ENCODE measurements at regions not wholly inside any gene's neighbourhood (a gene's known extent, or its start where the extent isn't known, plus 50 kb on each side); places are given as distances from the start of the nearest gene placed in this dataset.
"Not testable (repeated sequence)": the region's sequence is repeated elsewhere in the genome, so short reads cannot be mapped to it uniquely, and the experiment has no call there.

- H3K36me3 ChIP-seq, result no peaks in the 10 kb centered on the region
- no peak for TF ChIP-seq CTCF (IDR thresholded peaks at IDR 0.05)
- no peak for TF ChIP-seq POLR2A (IDR thresholded peaks at IDR 0.05)
Measured at GRCh38 chr13:21911646-21912298, 240.9 kb downstream of the FGF9 start.

GRCh38 chr13:21913010-21913409, 242.1 kb downstream of the FGF9 start:
- no peaks in the 10 kb centered on the region for H3K9me3 ChIP-seq
- H3K36me3 ChIP-seq, result no peaks in the 10 kb centered on the region
- H3K4me3 ChIP-seq, result no peak overlapping the region
- no peaks in the 10 kb centered on the region for H3K27me3 ChIP-seq
- H3K27ac ChIP-seq, result no peak overlapping the region
- no peak for DNase-seq
- no peaks in the 10 kb centered on the region for H3K4me1 ChIP-seq
- TF ChIP-seq POLR2A (IDR thresholded peaks at IDR 0.05) (no peak), CTCF (IDR thresholded peaks at IDR 0.05) (peak in 3 of 6 experiments; percentile 18 to 24 (median 21))

More at GRCh38 chr13:21911646-21912298, 240.9 kb downstream of the FGF9 start:
- Histone ChIP-seq H3K4me3 (no peak overlapping the region), H3K27me3 (no peaks in the 10 kb centered on the region), H3K27ac (no peak overlapping the region), H3K9me3 (no peaks in the 10 kb centered on the region), H3K4me1 (no peaks in the 10 kb centered on the region)
- no peak for DNase-seq

DNA sequence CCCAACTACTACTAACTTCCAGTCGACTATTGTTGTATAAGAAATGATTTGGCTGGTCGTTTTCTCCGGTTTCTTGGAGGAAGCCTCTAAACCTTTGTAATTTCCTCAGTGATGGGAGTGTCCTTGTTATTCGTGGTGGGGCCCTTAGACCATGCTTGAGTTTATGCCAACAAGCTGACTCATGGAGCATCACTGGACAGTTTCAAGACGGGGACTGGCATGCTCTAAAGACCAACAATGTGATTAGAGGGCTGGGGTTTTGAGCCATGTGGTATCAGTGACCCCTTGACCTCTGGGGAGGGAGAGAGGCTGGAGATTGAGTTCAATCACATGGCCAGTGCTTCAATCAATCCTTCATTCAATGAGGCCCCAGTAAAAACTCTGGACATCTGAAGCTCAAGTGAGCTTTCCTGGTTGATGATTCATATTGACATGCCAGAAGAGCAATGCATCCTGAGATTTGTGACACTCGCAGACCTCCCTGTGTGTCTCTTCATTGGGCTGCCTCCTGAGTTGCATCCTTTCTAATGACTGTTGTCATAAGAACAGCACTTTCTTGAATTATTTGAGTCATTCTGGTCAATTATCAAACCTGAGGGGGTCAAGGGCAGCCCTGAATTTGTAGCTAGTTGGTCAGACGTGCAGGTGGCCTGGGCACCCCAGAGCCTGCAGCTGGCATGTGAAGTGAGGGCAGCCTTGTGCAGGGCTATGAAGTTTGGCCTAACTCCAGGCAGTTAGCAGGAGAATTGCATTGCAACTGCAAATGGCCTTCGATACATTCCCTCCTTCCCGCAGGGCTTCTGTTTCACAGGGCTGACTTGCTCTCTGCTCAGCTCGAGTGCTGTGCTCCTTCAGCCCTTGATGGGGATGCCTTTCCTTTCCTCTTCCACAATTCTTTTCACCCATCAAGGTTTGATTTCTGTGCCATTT, 246.5 kb downstream of the FGF9 start:
- no peak for TF ChIP-seq CTCF (IDR thresholded peaks at IDR 0.05)
- TF ChIP-seq POLR2A (IDR thresholded peaks at IDR 0.05), result no peak
- Histone ChIP-seq H3K4me1 (no peaks in the 10 kb centered on the region), H3K36me3 (no peaks in the 10 kb centered on the region), H3K27ac (no peak overlapping the region), H3K27me3 (no peaks in the 10 kb centered on the region), H3K4me3 (no peak overlapping the region), H3K9me3 (no peaks in the 10 kb centered on the region)
- DNase-seq, result no peak

DNA sequence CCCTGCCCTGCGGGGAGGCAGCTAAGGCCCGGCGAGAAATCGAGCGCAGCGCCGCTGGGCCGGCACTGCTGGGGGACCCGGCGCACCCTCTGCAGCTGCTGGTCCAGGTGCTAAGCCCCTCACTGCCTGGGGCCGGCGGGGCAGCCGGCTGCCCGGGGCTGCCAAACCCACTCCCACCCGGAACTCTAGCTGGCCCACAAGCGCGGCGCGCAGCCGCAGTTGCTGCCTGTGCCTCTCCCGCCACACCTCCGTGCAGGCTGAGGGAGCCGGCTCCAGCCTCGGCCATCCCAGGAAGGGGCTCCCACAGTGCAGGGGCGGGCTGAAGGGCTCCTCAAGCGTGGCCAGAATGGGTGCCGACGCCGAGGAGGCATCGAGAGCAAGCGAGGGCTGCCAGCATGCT, 249.9 kb downstream of the FGF9 start:
- not testable (repeated sequence) for H3K36me3 ChIP-seq, H3K4me1 ChIP-seq, H3K27ac ChIP-seq, H3K4me3 ChIP-seq, DNase-seq, H3K27me3 ChIP-seq, H3K9me3 ChIP-seq

GRCh38 chr13:21924958-21925357, 254.1 kb downstream of the FGF9 start:
- Histone ChIP-seq H3K27me3 (no peaks in the 10 kb centered on the region), H3K4me1 (no peaks in the 10 kb centered on the region), H3K9me3 (no peaks in the 10 kb centered on the region), H3K27ac (no peak overlapping the region), H3K36me3 (no peaks in the 10 kb centered on the region), H3K4me3 (no peak overlapping the region)
- DNase-seq, result no peak
- TF ChIP-seq POLR2A (IDR thresholded peaks at IDR 0.05) (no peak), CTCF (IDR thresholded peaks at IDR 0.05) (no peak)

DNA sequence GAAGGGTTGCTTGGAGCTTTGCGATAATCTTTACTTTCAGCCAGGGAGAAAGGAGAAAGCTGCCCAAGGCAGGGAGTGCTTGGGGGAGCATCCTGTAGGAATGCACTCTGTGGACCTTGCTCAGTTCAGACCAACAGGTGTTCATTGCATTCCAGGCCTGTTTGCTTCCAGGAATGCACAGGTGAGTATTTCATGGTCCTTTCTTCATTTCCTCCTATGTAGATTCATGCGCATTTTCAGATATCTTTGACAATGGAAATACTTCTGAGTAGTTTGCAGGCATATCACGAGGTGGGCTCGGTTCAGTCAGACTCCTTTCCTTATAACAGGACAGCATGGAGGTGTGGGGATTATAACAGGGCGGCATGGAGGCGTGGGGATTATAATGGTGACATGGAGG, 254.8 kb downstream of the FGF9 start:
- no peak overlapping the region for H3K27ac ChIP-seq
- TF ChIP-seq CTCF (IDR thresholded peaks at IDR 0.05), result no peak
- no peak for TF ChIP-seq POLR2A (IDR thresholded peaks at IDR 0.05)
- H3K36me3 ChIP-seq, result no peaks in the 10 kb centered on the region
- H3K27me3 ChIP-seq, result no peaks in the 10 kb centered on the region
- no peaks in the 10 kb centered on the region for H3K9me3 ChIP-seq
- no peak for DNase-seq
- no peak overlapping the region for H3K4me3 ChIP-seq
- H3K4me1 ChIP-seq, result no peaks in the 10 kb centered on the region
